Liver (tissue), 8 donors: ENCODE measurements at regions not wholly inside any gene's neighbourhood (a gene's known extent, or its start where the extent isn't known, plus 50 kb on each side); places are given as distances from the start of the nearest gene placed in this dataset.

Experiments
- DNase-seq: peaks from one replicate; pipeline ENCODE4 v3.0.0-alpha.2; 2017; ENCODE audit warnings: low spot score
- H3K27ac ChIP-seq, 2 donors: one replicate each; pipeline ENCODE4 v1.7.0; 2013; ENCODE audit warnings: inconsistent platforms in 2 of 2, low read length in 2 of 2, control low read depth in 1 of 2, low read depth in 1 of 2, mild to moderate bottlenecking in 1 of 2
- H3K27me3 ChIP-seq, 4 donors: one replicate each; pipeline versions ENCODE4 v1.6.1 to v1.7.0; 2013; ENCODE audit warnings: low read length in 3 of 4, inconsistent platforms in 1 of 4, mild to moderate bottlenecking in 1 of 4, moderate library complexity in 1 of 4; ENCODE audit not compliant: control insufficient read depth in 4 of 4, insufficient read depth in 4 of 4
- H3K36me3 ChIP-seq, 4 donors: one replicate each; pipeline versions ENCODE4 v1.6.1 to v1.7.0; 2013; ENCODE audit warnings: low read length in 3 of 4, mild to moderate bottlenecking in 3 of 4, low read depth in 1 of 4, moderate library complexity in 1 of 4; ENCODE audit not compliant: control insufficient read depth in 4 of 4, insufficient read depth in 3 of 4
- H3K4me1 ChIP-seq, 4 donors: one replicate each; pipeline versions ENCODE4 v1.6.1 to v1.7.0; 2013; ENCODE audit warnings: low read length in 3 of 4, mild to moderate bottlenecking in 3 of 4, moderate library complexity in 1 of 4; ENCODE audit not compliant: control insufficient read depth in 4 of 4, insufficient read depth in 4 of 4
- H3K4me3 ChIP-seq, 3 donors: one replicate each; pipeline versions ENCODE4 v1.6.1 to v1.7.0; 2013; ENCODE audit warnings: low read length in 3 of 3, control low read depth in 1 of 3, low read depth in 1 of 3, mild to moderate bottlenecking in 1 of 3
- H3K9ac ChIP-seq, 2 donors: one replicate each; pipeline ENCODE4 v1.7.0; 2013; ENCODE audit warnings: low read length in 2 of 2, mild to moderate bottlenecking in 2 of 2, moderate library complexity in 2 of 2, control low read depth in 1 of 2, low read depth in 1 of 2
- H3K9me3 ChIP-seq, 4 donors: one replicate each; pipeline versions ENCODE4 v1.6.1 to v1.7.0; 2013; ENCODE audit warnings: low read length in 3 of 4; ENCODE audit not compliant: control insufficient read depth in 4 of 4
- ATF3 ChIP-seq: IDR thresholded peaks from 2 replicates; pipeline ENCODE4 v1.6.1; 2016; ENCODE audit warnings: antibody characterized with exemption
- EGR1 ChIP-seq, 2 donors: IDR thresholded peaks; 2 replicates each; pipeline ENCODE4 v1.6.1; 2016 to 2018; ENCODE audit warnings: antibody characterized with exemption in 2 of 2, low read depth in 2 of 2
- FOXA1 ChIP-seq: IDR thresholded peaks from 2 replicates; pipeline ENCODE4 v1.6.1; 2016; ENCODE audit warnings: antibody characterized with exemption
- FOXA2 ChIP-seq: IDR thresholded peaks from 2 replicates; pipeline ENCODE4 v1.6.1; 2016; ENCODE audit warnings: antibody characterized with exemption
- GABPA ChIP-seq, 2 donors: IDR thresholded peaks in 1 of 2; conservative IDR thresholded peaks in 1 of 2; 2 replicates each; pipeline ENCODE4 v1.6.1; 2016; ENCODE audit warnings: antibody characterized with exemption in 2 of 2, mild to moderate bottlenecking in 1 of 2, moderate library complexity in 1 of 2
- HNF4A ChIP-seq, 2 donors: conservative IDR thresholded peaks; 2 replicates each; pipeline ENCODE4 v1.6.1; 2016; ENCODE audit warnings: antibody characterized with exemption in 2 of 2, mild to moderate bottlenecking in 2 of 2
- HNF4G ChIP-seq: IDR thresholded peaks from 2 replicates; pipeline ENCODE4 v1.6.1; 2016; ENCODE audit warnings: antibody characterized with exemption
- JUND ChIP-seq, 2 donors: IDR thresholded peaks; 2 replicates each; pipeline ENCODE4 v1.6.1; 2016; ENCODE audit warnings: antibody characterized with exemption in 2 of 2
- MAX ChIP-seq: IDR thresholded peaks from 2 replicates; pipeline ENCODE4 v1.6.1; 2016; ENCODE audit warnings: antibody characterized with exemption
- NR2F2 ChIP-seq: IDR thresholded peaks from 2 replicates; pipeline ENCODE4 v1.6.1; 2016; ENCODE audit warnings: antibody characterized with exemption
- RAD21 ChIP-seq, 2 donors: IDR thresholded peaks; 2 replicates each; pipeline ENCODE4 v1.6.1; 2016; ENCODE audit warnings: antibody characterized with exemption in 2 of 2, mild to moderate bottlenecking in 2 of 2
- RXRA ChIP-seq, 2 donors: IDR thresholded peaks; 2 replicates each; pipeline ENCODE4 v1.6.1; 2017 to 2018; ENCODE audit warnings: antibody characterized with exemption in 2 of 2, mild to moderate bottlenecking in 1 of 2
- SP1 ChIP-seq: IDR thresholded peaks from 2 replicates; pipeline ENCODE4 v1.6.1; 2018; ENCODE audit warnings: antibody characterized with exemption, mild to moderate bottlenecking
- TAF1 ChIP-seq: conservative IDR thresholded peaks from 2 replicates; pipeline ENCODE4 v1.6.1; 2016; ENCODE audit warnings: antibody characterized with exemption, mild to moderate bottlenecking
- YY1 ChIP-seq: IDR thresholded peaks from 2 replicates; pipeline ENCODE4 v1.6.1; 2016; ENCODE audit warnings: antibody characterized with exemption, mild to moderate bottlenecking
- ZBTB33 ChIP-seq: IDR thresholded peaks from 2 replicates; pipeline ENCODE4 v1.6.1; 2016; ENCODE audit warnings: antibody characterized with exemption
- WGBS: extraction: QIAGEN DNeasy Blood & Tissue Kit; methylation state at CpG from one replicate; pipeline ENCODE4 v1.1.7; 2013; 5-methylcytosine and 5-hydroxymethylcytosine counted together
- TF ChIP-seq, protein P1 (sequence below): fragments of 150-350 bp; IDR thresholded peaks from 2 replicates; pipeline ENCODE4 v1.5.1; 2017; ENCODE audit warnings: improper control_type of control experiment, low read depth, low read length; ENCODE audit not compliant: missing input control
- TF ChIP-seq, protein P2 (sequence below): IDR thresholded peaks from 2 replicates; pipeline ENCODE4 v1.6.1; 2016; ENCODE audit warnings: antibody characterized with exemption, mild to moderate bottlenecking
- donor health status: healthy.
- donor health status: healthy.
- donor health status: healthy.
- donor health status: healthy.
- donor health status: healthy.

DNA sequence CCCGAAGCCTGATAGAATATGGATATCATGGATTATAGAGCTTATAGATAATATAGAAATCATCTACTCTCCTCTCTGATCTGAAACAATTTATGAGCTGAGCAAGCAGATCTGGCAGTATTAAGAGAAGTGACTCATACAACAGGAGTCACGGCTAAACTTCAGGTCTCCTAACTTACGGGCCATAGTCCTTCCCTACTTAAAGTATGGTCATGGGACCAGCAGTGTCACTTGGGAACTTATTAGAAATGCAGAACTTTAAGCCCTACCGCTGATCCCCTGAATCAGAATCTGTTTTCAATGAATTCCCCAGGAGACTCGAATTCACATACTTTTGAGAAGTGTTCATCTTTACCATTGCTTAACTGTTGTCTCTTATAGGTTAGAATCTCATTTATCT, 195.7 kb upstream of the FANCL start:
- Histone ChIP-seq H3K27ac (no peak overlapping the region), H3K4me3 (no peak overlapping the region), H3K9me3 (no peaks in the 10 kb centered on the region), H3K36me3 (no peaks in the 10 kb centered on the region), H3K9ac (no peak overlapping the region), H3K27me3 (peaks cover 0 to 5% (median 0%) of the 10 kb centered on the region in 4 donors), H3K4me1 (peaks cover 0 to 2% (median 0%) of the 10 kb centered on the region in 4 donors)
- WGBS, result 86% methylated on average over 5 of the region's 5 CpGs
- no peak for TF ChIP-seq GABPA (IDR thresholded peaks at IDR 0.05 in 1 of 2, conservative IDR thresholded peaks at IDR 0.05 in 1 of 2)
- TF ChIP-seq HNF4G, result no peak
- TF ChIP-seq NR2F2, result no peak
- TF ChIP-seq HNF4A (conservative IDR thresholded peaks at IDR 0.05), result no peak
- no peak for TF ChIP-seq SP1
- no peak for TF ChIP-seq ATF3
- TF ChIP-seq RXRA (IDR thresholded peaks at IDR 0.05), result no peak
- DNase-seq, result no peak

GRCh38 chr2:58435246-58435645, 194.1 kb upstream of the FANCL start:
- Histone ChIP-seq H3K9me3 (no peaks in the 10 kb centered on the region), H3K9ac (no peak overlapping the region), H3K27me3 (no peaks in the 10 kb centered on the region), H3K27ac (no peak overlapping the region), H3K4me1 (peaks cover 0 to 2% (median 0%) of the 10 kb centered on the region in 4 donors), H3K4me3 (no peak overlapping the region), H3K36me3 (no peaks in the 10 kb centered on the region)
- DNase-seq, result no peak
- WGBS, result 67% methylated on average over 3 of the region's 3 CpGs
- TF ChIP-seq HNF4G (no peak), YY1 (no peak), FOXA1 (no peak), EGR1 (IDR thresholded peaks at IDR 0.05; ENCODE audit: low read depth in 2 of 2) (no peak), ATF3 (no peak), HNF4A (conservative IDR thresholded peaks at IDR 0.05) (no peak), JUND (IDR thresholded peaks at IDR 0.05) (no peak), RXRA (IDR thresholded peaks at IDR 0.05) (no peak), FOXA2 (no peak), SP1 (no peak), NR2F2 (no peak), TAF1 (no peak), RAD21 (IDR thresholded peaks at IDR 0.05) (no peak), ZBTB33 (no peak), GABPA (IDR thresholded peaks at IDR 0.05 in 1 of 2, conservative IDR thresholded peaks at IDR 0.05 in 1 of 2) (no peak), MAX (no peak)
- TF ChIP-seq, protein P1, sequence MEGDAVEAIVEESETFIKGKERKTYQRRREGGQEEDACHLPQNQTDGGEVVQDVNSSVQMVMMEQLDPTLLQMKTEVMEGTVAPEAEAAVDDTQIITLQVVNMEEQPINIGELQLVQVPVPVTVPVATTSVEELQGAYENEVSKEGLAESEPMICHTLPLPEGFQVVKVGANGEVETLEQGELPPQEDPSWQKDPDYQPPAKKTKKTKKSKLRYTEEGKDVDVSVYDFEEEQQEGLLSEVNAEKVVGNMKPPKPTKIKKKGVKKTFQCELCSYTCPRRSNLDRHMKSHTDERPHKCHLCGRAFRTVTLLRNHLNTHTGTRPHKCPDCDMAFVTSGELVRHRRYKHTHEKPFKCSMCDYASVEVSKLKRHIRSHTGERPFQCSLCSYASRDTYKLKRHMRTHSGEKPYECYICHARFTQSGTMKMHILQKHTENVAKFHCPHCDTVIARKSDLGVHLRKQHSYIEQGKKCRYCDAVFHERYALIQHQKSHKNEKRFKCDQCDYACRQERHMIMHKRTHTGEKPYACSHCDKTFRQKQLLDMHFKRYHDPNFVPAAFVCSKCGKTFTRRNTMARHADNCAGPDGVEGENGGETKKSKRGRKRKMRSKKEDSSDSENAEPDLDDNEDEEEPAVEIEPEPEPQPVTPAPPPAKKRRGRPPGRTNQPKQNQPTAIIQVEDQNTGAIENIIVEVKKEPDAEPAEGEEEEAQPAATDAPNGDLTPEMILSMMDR, result no peak
- TF ChIP-seq, protein P2, sequence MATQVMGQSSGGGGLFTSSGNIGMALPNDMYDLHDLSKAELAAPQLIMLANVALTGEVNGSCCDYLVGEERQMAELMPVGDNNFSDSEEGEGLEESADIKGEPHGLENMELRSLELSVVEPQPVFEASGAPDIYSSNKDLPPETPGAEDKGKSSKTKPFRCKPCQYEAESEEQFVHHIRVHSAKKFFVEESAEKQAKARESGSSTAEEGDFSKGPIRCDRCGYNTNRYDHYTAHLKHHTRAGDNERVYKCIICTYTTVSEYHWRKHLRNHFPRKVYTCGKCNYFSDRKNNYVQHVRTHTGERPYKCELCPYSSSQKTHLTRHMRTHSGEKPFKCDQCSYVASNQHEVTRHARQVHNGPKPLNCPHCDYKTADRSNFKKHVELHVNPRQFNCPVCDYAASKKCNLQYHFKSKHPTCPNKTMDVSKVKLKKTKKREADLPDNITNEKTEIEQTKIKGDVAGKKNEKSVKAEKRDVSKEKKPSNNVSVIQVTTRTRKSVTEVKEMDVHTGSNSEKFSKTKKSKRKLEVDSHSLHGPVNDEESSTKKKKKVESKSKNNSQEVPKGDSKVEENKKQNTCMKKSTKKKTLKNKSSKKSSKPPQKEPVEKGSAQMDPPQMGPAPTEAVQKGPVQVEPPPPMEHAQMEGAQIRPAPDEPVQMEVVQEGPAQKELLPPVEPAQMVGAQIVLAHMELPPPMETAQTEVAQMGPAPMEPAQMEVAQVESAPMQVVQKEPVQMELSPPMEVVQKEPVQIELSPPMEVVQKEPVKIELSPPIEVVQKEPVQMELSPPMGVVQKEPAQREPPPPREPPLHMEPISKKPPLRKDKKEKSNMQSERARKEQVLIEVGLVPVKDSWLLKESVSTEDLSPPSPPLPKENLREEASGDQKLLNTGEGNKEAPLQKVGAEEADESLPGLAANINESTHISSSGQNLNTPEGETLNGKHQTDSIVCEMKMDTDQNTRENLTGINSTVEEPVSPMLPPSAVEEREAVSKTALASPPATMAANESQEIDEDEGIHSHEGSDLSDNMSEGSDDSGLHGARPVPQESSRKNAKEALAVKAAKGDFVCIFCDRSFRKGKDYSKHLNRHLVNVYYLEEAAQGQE, result no peak
